ENCODE measurements at regions not wholly inside any gene's neighbourhood (a gene's known extent, or its start where the extent isn't known, plus 50 kb on each side); places are given as distances from the start of the nearest gene placed in this dataset.

- TF ChIP-seq CTCF (IDR thresholded peaks at IDR 0.05; ENCODE audit: low read depth, low read length) (no peak), POLR2A (IDR thresholded peaks at IDR 0.05; ENCODE audit: extremely low read depth, insufficient read length) (no peak), MYC (IDR thresholded peaks at IDR 0.05; ENCODE audit: low read depth, low read length) (no peak), MAX (IDR thresholded peaks at IDR 0.05; ENCODE audit: low read depth, low read length) (no peak)
Observed at GRCh38 chr17:52532373-52532772, 373.9 kb upstream of the CA10 start.
